Liver (tissue), 3 donors: ENCODE measurements at regions not wholly inside any gene's neighbourhood (a gene's known extent, or its start where the extent isn't known, plus 50 kb on each side); places are given as distances from the start of the nearest gene placed in this dataset.

ENCODE experiments used
- CTCF ChIP-seq: fragments of 150-350 bp; IDR thresholded peaks from 2 replicates; pipeline ENCODE4 v1.5.1; 2017; ENCODE audit warnings: improper control_type of control experiment, low read depth, low read length; ENCODE audit not compliant: missing input control
- FOXA1 ChIP-seq: IDR thresholded peaks from 2 replicates; pipeline ENCODE4 v1.6.1; 2016; ENCODE audit warnings: antibody characterized with exemption
- HNF4A ChIP-seq, 2 donors: conservative IDR thresholded peaks; 2 replicates each; pipeline ENCODE4 v1.6.1; 2016; ENCODE audit warnings: antibody characterized with exemption in 2 of 2, mild to moderate bottlenecking in 2 of 2
- MAX ChIP-seq: IDR thresholded peaks from 2 replicates; pipeline ENCODE4 v1.6.1; 2016; ENCODE audit warnings: antibody characterized with exemption
- RAD21 ChIP-seq, 2 donors: IDR thresholded peaks; 2 replicates each; pipeline ENCODE4 v1.6.1; 2016; ENCODE audit warnings: antibody characterized with exemption in 2 of 2, mild to moderate bottlenecking in 2 of 2
- REST ChIP-seq: IDR thresholded peaks from 2 replicates; pipeline ENCODE4 v1.6.1; 2016; ENCODE audit warnings: antibody characterized with exemption, mild to moderate bottlenecking
- TAF1 ChIP-seq: conservative IDR thresholded peaks from 2 replicates; pipeline ENCODE4 v1.6.1; 2016; ENCODE audit warnings: antibody characterized with exemption, mild to moderate bottlenecking
- YY1 ChIP-seq: IDR thresholded peaks from 2 replicates; pipeline ENCODE4 v1.6.1; 2016; ENCODE audit warnings: antibody characterized with exemption, mild to moderate bottlenecking
- donor health status: healthy.
- donor health status: healthy.

GRCh38 chr4:140213116-140213515, 59.1 kb upstream of the MAML3 start:
- no peak for TF ChIP-seq MAX
- TF ChIP-seq CTCF: no peak
- TF ChIP-seq FOXA1: no peak
- TF ChIP-seq TAF1: no peak
- TF ChIP-seq YY1: no peak
- TF ChIP-seq RAD21 (IDR thresholded peaks at IDR 0.05): no peak
- no peak for TF ChIP-seq REST
- no peak for TF ChIP-seq HNF4A (conservative IDR thresholded peaks at IDR 0.05)
